Panc1 (cell line): ENCODE measurements at regions not wholly inside any gene's neighbourhood (a gene's known extent, or its start where the extent isn't known, plus 50 kb on each side); places are given as distances from the start of the nearest gene placed in this dataset.

Experiments
- ATAC-seq: fragments of 200-7000 bp; cut with Tn5 transposase; 2 replicates; pipeline ENCODE4 v1.9.1; 2020; ENCODE audit warnings: mild to moderate bottlenecking, moderate library complexity
- BruUV-seq: library from RNA; stranded (reverse); fragments of 400-500 nt; replicated peaks from 2 replicates; lab custom pipeline; 2021; lab: Mats Ljungman, UMichigan
- CTCF ChIA-PET: fragments of 300-600 bp; sonication (Branson Sonifier 250); formaldehyde crosslinking; loops from one replicate; lab custom pipeline; 2022; ENCODE audit warnings: antibody characterized with exemption; lab: Charles Lee
- POLR2A ChIA-PET: fragments of 300-600 bp; sonication (Branson Sonifier 250); formaldehyde crosslinking; loops from one replicate; lab custom pipeline; 2022; ENCODE audit warnings: antibody characterized with exemption; lab: Charles Lee
- DNase-seq: peaks from one replicate; pipeline ENCODE4 v3.0.0-alpha.2; 2010; ENCODE audit warnings: low read depth, low spot score
- H3K27ac ChIP-seq: 2 replicates; pipeline ENCODE4 v1.5.1; 2011; ENCODE audit warnings: mild to moderate bottlenecking, low read length, inconsistent platforms
- H3K27me3 ChIP-seq: fragments of 200-500 bp; sonication (Bioruptor generic); 2 replicates; pipeline ENCODE4 v1.6.0; 2014; ENCODE audit warnings: low read length, inconsistent platforms; ENCODE audit not compliant: control insufficient read depth, insufficient read depth
- H3K36me3 ChIP-seq: fragments of 200-500 bp; sonication (Bioruptor generic); 2 replicates; pipeline ENCODE4 v1.5.1; 2014; ENCODE audit warnings: inconsistent platforms, mild to moderate bottlenecking, low read length, moderate library complexity; ENCODE audit not compliant: control insufficient read depth, insufficient read depth
- H3K4me1 ChIP-seq: 2 replicates; pipeline ENCODE4 v1.5.1; 2011; ENCODE audit warnings: inconsistent platforms, mild to moderate bottlenecking, low read length, moderate library complexity; ENCODE audit not compliant: control insufficient read depth, insufficient read depth
- H3K4me3 ChIP-seq, 2 experiments: 2 replicates each; pipeline ENCODE4 v1.5.1; 2011 to 2012; ENCODE audit warnings: low read depth in 2 of 2, low read length in 2 of 2, mild to moderate bottlenecking in 2 of 2, inconsistent platforms in 1 of 2, moderate library complexity in 1 of 2
- H3K9me3 ChIP-seq: fragments of 200-500 bp; sonication (Bioruptor generic); 2 replicates; pipeline ENCODE4 v1.5.1; 2014; ENCODE audit warnings: low read depth, mild to moderate bottlenecking, inconsistent platforms, low read length, moderate library complexity; ENCODE audit not compliant: control insufficient read depth, insufficient read depth
- CTCF ChIP-seq: fragments of 450-650 bp; IDR thresholded peaks from 2 replicates; pipeline ENCODE4 v1.5.1; 2017; ENCODE audit warnings: mild to moderate bottlenecking
- POLR2AphosphoS5 ChIP-seq: IDR thresholded peaks from 2 replicates; pipeline ENCODE4 v1.6.1; 2012; ENCODE audit warnings: mild to moderate bottlenecking, low read depth, low read length, moderate library complexity
- SIN3A ChIP-seq: IDR thresholded peaks from 2 replicates; pipeline ENCODE4 v1.6.1; 2012; ENCODE audit warnings: low read depth, mild to moderate bottlenecking, low read length, moderate library complexity, borderline replicate concordance; ENCODE audit not compliant: insufficient read depth
- TCF7L2 ChIP-seq: IDR thresholded peaks from 2 replicates; pipeline ENCODE4 v1.6.1; 2011; ENCODE audit warnings: mild to moderate bottlenecking, low read depth, low read length, inconsistent platforms
- in situ Hi-C: cut with HindIII; loops from 2 replicates; pipeline ENCODE4 v1.10.0; 2016; ENCODE audit warnings: low sequenced_read_pairs, low pct_unique_long_range_greater_than_20kb
- intact Hi-C: fragments of 100-400 bp; cut with micrococcal nuclease; formaldehyde crosslinking; loops from one replicate; pipeline ENCODE4 v1.10.0; 2022; ENCODE audit not compliant: unreplicated experiment
- TF ChIP-seq, protein P1 (sequence below), 2 experiments: IDR thresholded peaks; 2 replicates each; pipeline ENCODE4 v1.6.1; 2011 to 2012; ENCODE audit warnings: low read depth in 2 of 2, control low read depth in 1 of 2, low read length in 1 of 2, mild to moderate bottlenecking in 1 of 2, moderate library complexity in 1 of 2; ENCODE audit not compliant: insufficient read depth in 1 of 2

GRCh38 chr9:99421369-99421768, 199.3 kb downstream of the SEC61B start:
- no peak overlapping the region for H3K4me3 ChIP-seq
- ATAC-seq, result no peak
- no peaks in the 10 kb centered on the region for H3K27me3 ChIP-seq
- no peak for DNase-seq
- POLR2A ChIA-PET, result no interaction called here
- TF ChIP-seq CTCF (no peak), TCF7L2 (no peak), SIN3A (no peak), POLR2AphosphoS5 (no peak)
- TF ChIP-seq, protein P1, sequence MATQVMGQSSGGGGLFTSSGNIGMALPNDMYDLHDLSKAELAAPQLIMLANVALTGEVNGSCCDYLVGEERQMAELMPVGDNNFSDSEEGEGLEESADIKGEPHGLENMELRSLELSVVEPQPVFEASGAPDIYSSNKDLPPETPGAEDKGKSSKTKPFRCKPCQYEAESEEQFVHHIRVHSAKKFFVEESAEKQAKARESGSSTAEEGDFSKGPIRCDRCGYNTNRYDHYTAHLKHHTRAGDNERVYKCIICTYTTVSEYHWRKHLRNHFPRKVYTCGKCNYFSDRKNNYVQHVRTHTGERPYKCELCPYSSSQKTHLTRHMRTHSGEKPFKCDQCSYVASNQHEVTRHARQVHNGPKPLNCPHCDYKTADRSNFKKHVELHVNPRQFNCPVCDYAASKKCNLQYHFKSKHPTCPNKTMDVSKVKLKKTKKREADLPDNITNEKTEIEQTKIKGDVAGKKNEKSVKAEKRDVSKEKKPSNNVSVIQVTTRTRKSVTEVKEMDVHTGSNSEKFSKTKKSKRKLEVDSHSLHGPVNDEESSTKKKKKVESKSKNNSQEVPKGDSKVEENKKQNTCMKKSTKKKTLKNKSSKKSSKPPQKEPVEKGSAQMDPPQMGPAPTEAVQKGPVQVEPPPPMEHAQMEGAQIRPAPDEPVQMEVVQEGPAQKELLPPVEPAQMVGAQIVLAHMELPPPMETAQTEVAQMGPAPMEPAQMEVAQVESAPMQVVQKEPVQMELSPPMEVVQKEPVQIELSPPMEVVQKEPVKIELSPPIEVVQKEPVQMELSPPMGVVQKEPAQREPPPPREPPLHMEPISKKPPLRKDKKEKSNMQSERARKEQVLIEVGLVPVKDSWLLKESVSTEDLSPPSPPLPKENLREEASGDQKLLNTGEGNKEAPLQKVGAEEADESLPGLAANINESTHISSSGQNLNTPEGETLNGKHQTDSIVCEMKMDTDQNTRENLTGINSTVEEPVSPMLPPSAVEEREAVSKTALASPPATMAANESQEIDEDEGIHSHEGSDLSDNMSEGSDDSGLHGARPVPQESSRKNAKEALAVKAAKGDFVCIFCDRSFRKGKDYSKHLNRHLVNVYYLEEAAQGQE (IDR thresholded peaks at IDR 0.05; ENCODE audit: insufficient read depth in 1 of 2, low read depth in 2 of 2, low read length in 1 of 2), result no peak
- CTCF ChIA-PET, result no interaction called here
- no peak overlapping the region for H3K27ac ChIP-seq
- no peaks in the 10 kb centered on the region for H3K9me3 ChIP-seq
- BruUV-seq, result no TSS peak
- intact Hi-C loops, result no loop called here
- in situ Hi-C loops, result no loop called here
- no peaks in the 10 kb centered on the region for H3K4me1 ChIP-seq
- H3K36me3 ChIP-seq, result no peaks in the 10 kb centered on the region

DNA sequence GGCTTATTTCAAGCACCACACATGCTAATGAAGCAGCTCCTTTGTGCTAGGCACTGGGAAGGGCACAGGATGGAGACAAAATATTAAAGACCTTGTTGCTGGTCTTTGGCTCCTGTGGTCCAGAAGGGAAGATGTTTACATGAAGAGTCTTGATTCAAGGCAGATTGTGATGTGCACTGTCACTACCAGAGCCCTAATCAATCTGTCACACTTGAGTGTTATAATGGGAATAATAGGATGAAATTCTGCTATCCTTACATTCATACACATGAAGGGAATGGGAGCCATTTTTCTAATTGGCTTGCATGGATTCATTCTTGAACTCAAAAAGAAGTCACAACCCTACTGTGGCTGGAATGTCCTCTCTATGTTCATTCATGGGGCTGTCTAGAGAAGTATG, 203.0 kb downstream of the SEC61B start:
- intact Hi-C loops, result no loop called here
- TF ChIP-seq CTCF (no peak), SIN3A (no peak), TCF7L2 (no peak), POLR2AphosphoS5 (no peak)
- TF ChIP-seq, protein P1 (IDR thresholded peaks at IDR 0.05; ENCODE audit: insufficient read depth in 1 of 2, low read depth in 2 of 2, low read length in 1 of 2), result no peak
- ChIA-PET CTCF (interaction anchor here (0.5 kb wide), 1 partner anchor 14 kb away, joined by 4 read pairs; no protein-coding TSS in a partner anchor), POLR2A (no interaction called here)
- Histone ChIP-seq H3K4me1 (no peaks in the 10 kb centered on the region), H3K36me3 (no peaks in the 10 kb centered on the region), H3K27me3 (no peaks in the 10 kb centered on the region), H3K4me3 (no peak overlapping the region), H3K27ac (no peak overlapping the region), H3K9me3 (no peaks in the 10 kb centered on the region)
- DNase-seq, result no peak
- BruUV-seq, result no TSS peak
- no peak for ATAC-seq
- in situ Hi-C loops, result no loop called here
